ENCODE measurements at regions not wholly inside any gene's neighbourhood (a gene's known extent, or its start where the extent isn't known, plus 50 kb on each side); places are given as distances from the start of the nearest gene placed in this dataset.

GRCh38 chr12:131618303-131618658 is 92.6 kb upstream of the SFSWAP start:
- H3K27me3 ChIP-seq: peaks cover 0 to 40% (median 9%) of the 10 kb centered on the region in 3 donors
- intact Hi-C loops (cut with DNase I): no loop called here
- H3K4me3 ChIP-seq: no peak overlapping the region
- no peak overlapping the region for H3K27ac ChIP-seq
- no peaks in the 10 kb centered on the region for H3K4me1 ChIP-seq
- no peak for TF ChIP-seq CTCF (IDR thresholded peaks at IDR 0.05)
- TF ChIP-seq EP300 (IDR thresholded peaks at IDR 0.05): no peak
- TF ChIP-seq POLR2AphosphoS5 (IDR thresholded peaks at IDR 0.05): no peak
- TF ChIP-seq POLR2A (IDR thresholded peaks at IDR 0.05): no peak
- no peaks in the 10 kb centered on the region for H3K36me3 ChIP-seq
- DNase-seq: no peak
- WGBS, 2 donors: 28 to 29% methylated on average over 14 of the region's 14 CpGs
- no peaks in the 10 kb centered on the region for H3K9me3 ChIP-seq

GRCh38 chr12:131618701-131619100 is 92.2 kb upstream of the SFSWAP start:
- no peak for DNase-seq
- WGBS, 2 donors: 56 to 59% methylated on average over 6 of the region's 6 CpGs
- Histone ChIP-seq H3K9me3 (no peaks in the 10 kb centered on the region), H3K27me3 (peaks cover 0 to 40% (median 9%) of the 10 kb centered on the region in 3 donors), H3K4me3 (no peak overlapping the region), H3K27ac (no peak overlapping the region), H3K4me1 (no peaks in the 10 kb centered on the region), H3K36me3 (no peaks in the 10 kb centered on the region)
- intact Hi-C loops (cut with DNase I): no loop called here
- TF ChIP-seq CTCF (IDR thresholded peaks at IDR 0.05) (no peak), POLR2A (IDR thresholded peaks at IDR 0.05) (no peak), POLR2AphosphoS5 (IDR thresholded peaks at IDR 0.05) (no peak), EP300 (IDR thresholded peaks at IDR 0.05) (no peak)

- no peaks in the 10 kb centered on the region for H3K9me3 ChIP-seq
- peaks cover 0 to 40% (median 9%) of the 10 kb centered on the region in 3 donors for H3K27me3 ChIP-seq
- no peaks in the 10 kb centered on the region for H3K36me3 ChIP-seq
- no peak for TF ChIP-seq CTCF (IDR thresholded peaks at IDR 0.05)
- TF ChIP-seq EP300 (IDR thresholded peaks at IDR 0.05): no peak
- no peak for TF ChIP-seq POLR2A (IDR thresholded peaks at IDR 0.05)
- no peak for TF ChIP-seq POLR2AphosphoS5 (IDR thresholded peaks at IDR 0.05)
- no peak for DNase-seq
- H3K27ac ChIP-seq: no peak overlapping the region
- WGBS, 2 donors: 50 to 63% methylated on average over 12 of the region's 12 CpGs
- intact Hi-C loops (cut with DNase I): no loop called here
- H3K4me1 ChIP-seq: no peaks in the 10 kb centered on the region
- H3K4me3 ChIP-seq: no peak overlapping the region
Measured at GRCh38 chr12:131619106-131619642, 91.7 kb upstream of the SFSWAP start.

- H3K36me3 ChIP-seq: no peaks in the 10 kb centered on the region
- no peak overlapping the region for H3K4me3 ChIP-seq
- WGBS, 2 donors: 79 to 90% methylated on average over 21 of the region's 21 CpGs
- DNase-seq: no peak
- H3K9me3 ChIP-seq: no peaks in the 10 kb centered on the region
- intact Hi-C loops (cut with DNase I): no loop called here
- H3K27ac ChIP-seq: no peak overlapping the region
- peaks cover 0 to 40% (median 9%) of the 10 kb centered on the region in 3 donors for H3K27me3 ChIP-seq
- TF ChIP-seq EP300 (IDR thresholded peaks at IDR 0.05) (no peak), POLR2AphosphoS5 (IDR thresholded peaks at IDR 0.05) (no peak)
- no peaks in the 10 kb centered on the region for H3K4me1 ChIP-seq
Measured at GRCh38 chr12:131619736-131620506, 91.0 kb upstream of the SFSWAP start.

GRCh38 chr12:131620520-131620919 is 90.4 kb upstream of the SFSWAP start:
- Histone ChIP-seq H3K27ac (no peak overlapping the region), H3K36me3 (no peaks in the 10 kb centered on the region), H3K4me1 (no peaks in the 10 kb centered on the region), H3K9me3 (no peaks in the 10 kb centered on the region), H3K27me3 (peaks cover 0 to 40% (median 9%) of the 10 kb centered on the region in 3 donors), H3K4me3 (no peak overlapping the region)
- intact Hi-C loops (cut with DNase I): no loop called here
- 58 to 77% methylated on average over 6 of the region's 6 CpGs for WGBS, 2 donors
- peak; percentile 30 for DNase-seq
- TF ChIP-seq POLR2A (IDR thresholded peaks at IDR 0.05) (no peak), EP300 (IDR thresholded peaks at IDR 0.05) (no peak), POLR2AphosphoS5 (IDR thresholded peaks at IDR 0.05) (no peak), CTCF (IDR thresholded peaks at IDR 0.05) (no peak)
